ENCODE measurements at regions not wholly inside any gene's neighbourhood (a gene's known extent, or its start where the extent isn't known, plus 50 kb on each side); places are given as distances from the start of the nearest gene placed in this dataset.
"Not testable (repeated sequence)": the region's sequence is repeated elsewhere in the genome, so short reads cannot be mapped to it uniquely, and the experiment has no call there.

DNA sequence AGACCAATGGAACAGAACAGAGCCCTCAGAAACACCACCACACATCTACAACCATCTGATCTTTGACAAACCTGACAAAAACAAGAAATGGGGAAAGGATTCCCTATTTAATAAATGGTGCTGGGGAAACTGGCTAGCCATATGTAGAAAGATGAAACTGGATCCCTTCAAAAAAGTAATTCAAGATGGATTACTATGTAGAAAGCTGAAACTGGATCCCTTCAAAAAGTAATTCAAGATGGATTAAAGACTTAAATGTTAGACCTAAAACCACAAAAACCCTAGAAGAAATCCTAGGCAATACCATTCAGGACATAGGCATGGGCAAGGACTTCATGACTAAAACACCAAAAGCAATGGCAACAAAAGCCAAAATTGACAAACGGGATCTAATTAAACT, 221.6 kb upstream of the EDNRA start:
- not testable (repeated sequence) for H3K18ac ChIP-seq (ENCODE audit: low read length); H3K4me3 ChIP-seq (ENCODE audit: low read length); H3K56ac ChIP-seq (ENCODE audit: low read length); H3K27me3 ChIP-seq (ENCODE audit: insufficient read depth, low read length, poor library complexity); H2BK15ac ChIP-seq (replicated peaks; ENCODE audit: low read depth); DNase-seq; H3K4ac ChIP-seq (ENCODE audit: low read depth, low read length); H4K5ac ChIP-seq (ENCODE audit: low read length); H3K9ac ChIP-seq (ENCODE audit: low read length); H2BK120ac ChIP-seq (ENCODE audit: low read depth, low read length); H3K79me2 ChIP-seq (ENCODE audit: control insufficient read depth, insufficient read depth, low read length); H3K79me1 ChIP-seq (ENCODE audit: low read length); H3K23ac ChIP-seq (ENCODE audit: low read length); H2BK5ac ChIP-seq (ENCODE audit: low read length); H3K4me2 ChIP-seq (ENCODE audit: low read length); H2AK5ac ChIP-seq (ENCODE audit: low read length); H3K4me1 ChIP-seq (ENCODE audit: control insufficient read depth, low read depth, low read length); H3K27ac ChIP-seq (ENCODE audit: low read depth, low read length); H4K8ac ChIP-seq (ENCODE audit: low read depth, low read length); H3K36me3 ChIP-seq (ENCODE audit: control insufficient read depth, insufficient read depth, low read length)
- no CpG with 5 or more reads among the region's 1 CpG for WGBS (ENCODE audit: extremely low coverage, insufficient coverage, low lambda C conversion rate)

DNA sequence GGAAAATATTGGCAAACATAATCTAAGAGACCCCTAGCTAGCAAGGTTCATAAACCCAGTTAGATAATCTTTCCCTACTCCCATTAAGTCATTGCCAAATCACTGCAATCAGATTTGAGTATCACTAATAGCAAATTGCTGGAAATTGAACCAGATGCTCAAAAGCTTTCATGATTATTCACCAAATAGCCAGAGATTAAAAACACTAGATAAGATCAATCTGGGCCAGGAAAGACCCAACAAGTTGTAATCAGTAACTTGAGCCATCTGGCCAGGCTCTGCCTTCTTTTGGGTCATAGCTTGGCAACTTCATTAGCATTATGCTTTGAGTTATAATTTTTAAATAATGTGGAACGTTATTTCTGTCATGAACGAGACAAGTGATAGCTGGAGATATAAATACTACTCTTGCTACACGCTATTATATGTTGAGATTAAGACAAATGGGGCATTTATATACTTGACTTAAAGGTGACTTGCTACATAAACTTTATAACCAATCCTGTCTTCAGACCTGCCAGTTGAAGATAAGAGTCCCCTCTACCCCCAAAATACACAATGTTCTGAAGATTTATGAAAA, 196.6 kb upstream of the EDNRA start:
- Histone ChIP-seq H3K23ac (ENCODE audit: low read length) (no peak overlapping the region), H2BK15ac (replicated peaks; ENCODE audit: low read depth) (no peak overlapping the region), H3K18ac (ENCODE audit: low read length) (no peak overlapping the region), H3K4me3 (ENCODE audit: low read length) (no peak overlapping the region), H3K27me3 (ENCODE audit: insufficient read depth, low read length, poor library complexity) (no peaks in the 10 kb centered on the region), H2BK120ac (ENCODE audit: low read depth, low read length) (no peak overlapping the region), H4K8ac (ENCODE audit: low read depth, low read length) (no peak overlapping the region), H3K79me2 (ENCODE audit: control insufficient read depth, insufficient read depth, low read length) (no peaks in the 10 kb centered on the region), H4K5ac (ENCODE audit: low read length) (no peak overlapping the region), H2BK5ac (ENCODE audit: low read length) (no peak overlapping the region), H2AK5ac (ENCODE audit: low read length) (no peak overlapping the region), H3K36me3 (ENCODE audit: control insufficient read depth, insufficient read depth, low read length) (no peaks in the 10 kb centered on the region), H3K79me1 (ENCODE audit: low read length) (no peaks in the 10 kb centered on the region), H3K4me1 (ENCODE audit: control insufficient read depth, low read depth, low read length) (no peaks in the 10 kb centered on the region), H3K4me2 (ENCODE audit: low read length) (no peak overlapping the region), H3K4ac (ENCODE audit: low read depth, low read length) (no peak overlapping the region), H3K9ac (ENCODE audit: low read length) (no peak overlapping the region), H3K56ac (ENCODE audit: low read length) (no peak overlapping the region), H3K27ac (ENCODE audit: low read depth, low read length) (no peak overlapping the region)
- no CpG with 5 or more reads among the region's 3 CpGs for WGBS (ENCODE audit: extremely low coverage, insufficient coverage, low lambda C conversion rate)
- DNase-seq, result peak; percentile 23

DNA sequence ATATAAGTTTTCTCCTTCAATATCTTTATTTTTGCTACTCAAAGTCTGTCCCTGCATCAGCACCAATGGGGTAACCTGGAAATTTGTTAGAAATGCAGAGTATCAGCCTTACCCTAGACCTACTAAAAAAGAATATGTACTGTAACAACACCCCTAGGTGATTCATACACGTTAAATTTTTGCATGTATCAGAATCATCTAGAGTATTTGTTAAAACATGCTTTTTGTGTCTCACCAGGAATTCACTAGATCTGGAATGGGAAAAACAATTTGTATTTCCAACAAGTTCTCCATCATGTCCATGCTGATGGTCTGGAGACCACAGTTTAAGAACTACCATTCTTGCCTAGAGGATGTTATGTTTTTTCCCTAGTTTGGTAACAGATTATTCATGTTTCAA, 196.0 kb upstream of the EDNRA start:
- Histone ChIP-seq H3K18ac (ENCODE audit: low read length) (no peak overlapping the region), H3K4me3 (ENCODE audit: low read length) (no peak overlapping the region), H3K9ac (ENCODE audit: low read length) (no peak overlapping the region), H3K23ac (ENCODE audit: low read length) (no peak overlapping the region), H4K5ac (ENCODE audit: low read length) (no peak overlapping the region), H2BK15ac (replicated peaks; ENCODE audit: low read depth) (no peak overlapping the region), H2BK120ac (ENCODE audit: low read depth, low read length) (no peak overlapping the region), H3K4me1 (ENCODE audit: control insufficient read depth, low read depth, low read length) (no peaks in the 10 kb centered on the region), H4K8ac (ENCODE audit: low read depth, low read length) (no peak overlapping the region), H3K56ac (ENCODE audit: low read length) (no peak overlapping the region), H3K4me2 (ENCODE audit: low read length) (no peak overlapping the region), H2BK5ac (ENCODE audit: low read length) (no peak overlapping the region), H3K27me3 (ENCODE audit: insufficient read depth, low read length, poor library complexity) (no peaks in the 10 kb centered on the region), H3K79me1 (ENCODE audit: low read length) (no peaks in the 10 kb centered on the region), H3K36me3 (ENCODE audit: control insufficient read depth, insufficient read depth, low read length) (no peaks in the 10 kb centered on the region), H3K79me2 (ENCODE audit: control insufficient read depth, insufficient read depth, low read length) (no peaks in the 10 kb centered on the region), H2AK5ac (ENCODE audit: low read length) (no peak overlapping the region), H3K4ac (ENCODE audit: low read depth, low read length) (no peak overlapping the region), H3K27ac (ENCODE audit: low read depth, low read length) (no peak overlapping the region)
- no CpG with 5 or more reads among the region's 1 CpG for WGBS (ENCODE audit: extremely low coverage, insufficient coverage, low lambda C conversion rate)
- no peak for DNase-seq

DNA sequence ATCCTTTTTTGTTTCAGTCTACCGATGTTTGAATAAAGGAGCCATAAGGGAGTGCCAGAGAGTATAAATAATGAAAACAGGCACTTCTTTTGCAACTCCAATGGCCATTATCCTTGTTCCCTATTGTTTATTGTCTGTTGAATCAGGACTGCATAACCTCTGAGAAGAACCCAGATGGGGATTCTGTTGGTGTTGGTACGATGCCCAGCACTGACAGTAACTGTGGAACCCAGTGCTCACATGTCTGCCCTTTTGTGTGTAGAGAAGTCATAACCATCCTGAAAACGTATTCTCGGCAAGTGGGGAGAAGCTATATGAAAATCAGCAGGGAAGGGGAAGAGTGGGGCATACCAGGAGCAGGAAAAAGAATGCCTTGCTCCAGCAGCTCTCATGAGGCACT, 195.1 kb upstream of the EDNRA start:
- Histone ChIP-seq H3K18ac (ENCODE audit: low read length) (no peak overlapping the region), H3K4me1 (ENCODE audit: control insufficient read depth, low read depth, low read length) (no peaks in the 10 kb centered on the region)
- no CpG with 5 or more reads among the region's 4 CpGs for WGBS (ENCODE audit: extremely low coverage, insufficient coverage, low lambda C conversion rate)

DNA sequence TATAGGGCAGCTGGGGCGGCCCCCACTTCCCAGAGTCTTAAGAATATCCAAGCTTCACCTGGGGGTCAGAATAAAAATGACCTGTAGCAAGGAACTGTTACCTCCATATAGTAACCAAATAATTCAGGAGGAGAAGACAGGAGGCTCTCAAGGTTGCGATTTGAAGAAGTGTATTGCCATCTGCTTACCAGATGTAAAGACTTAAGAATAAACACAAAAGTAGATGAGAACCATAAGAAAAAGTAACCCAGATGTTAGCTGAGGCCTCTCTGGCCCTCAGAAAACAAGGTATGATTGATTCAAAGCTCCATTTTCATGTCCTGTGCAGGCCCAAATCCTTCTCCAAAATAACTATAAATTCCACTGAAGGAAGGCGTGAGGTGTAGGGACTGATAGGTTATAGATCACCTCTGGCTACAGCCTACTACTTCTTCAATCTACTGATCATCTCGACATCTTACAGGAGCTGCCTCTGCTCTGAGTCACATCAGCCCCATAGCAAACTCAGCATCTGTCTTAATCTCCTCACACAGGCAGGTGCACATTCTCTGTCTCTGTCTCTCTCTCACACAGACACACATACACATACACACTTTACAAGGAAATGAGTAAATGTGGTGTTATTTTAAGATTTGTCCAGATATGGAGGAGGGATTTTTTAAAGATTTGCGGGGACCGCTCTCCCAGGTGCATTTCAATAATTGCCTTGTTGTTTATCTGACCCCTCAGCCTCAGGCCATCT, 193.9 kb upstream of the EDNRA start:
- Histone ChIP-seq H2BK5ac (ENCODE audit: low read length) (no peak overlapping the region), H3K56ac (ENCODE audit: low read length) (no peak overlapping the region), H4K8ac (ENCODE audit: low read depth, low read length) (no peak overlapping the region), H3K4ac (ENCODE audit: low read depth, low read length) (no peak overlapping the region), H3K27ac (ENCODE audit: low read depth, low read length) (no peak overlapping the region), H2BK120ac (ENCODE audit: low read depth, low read length) (no peak overlapping the region), H3K36me3 (ENCODE audit: control insufficient read depth, insufficient read depth, low read length) (no peaks in the 10 kb centered on the region), H3K27me3 (ENCODE audit: insufficient read depth, low read length, poor library complexity) (no peaks in the 10 kb centered on the region), H3K79me2 (ENCODE audit: control insufficient read depth, insufficient read depth, low read length) (no peaks in the 10 kb centered on the region), H2AK5ac (ENCODE audit: low read length) (no peak overlapping the region), H3K79me1 (ENCODE audit: low read length) (no peaks in the 10 kb centered on the region), H4K5ac (ENCODE audit: low read length) (no peak overlapping the region), H3K18ac (ENCODE audit: low read length) (no peak overlapping the region), H3K9ac (ENCODE audit: low read length) (no peak overlapping the region), H3K4me2 (ENCODE audit: low read length) (no peak overlapping the region), H2BK15ac (replicated peaks; ENCODE audit: low read depth) (no peak overlapping the region), H3K4me3 (ENCODE audit: low read length) (no peak overlapping the region), H3K23ac (ENCODE audit: low read length) (no peak overlapping the region), H3K4me1 (ENCODE audit: control insufficient read depth, low read depth, low read length) (no peaks in the 10 kb centered on the region)
- WGBS (ENCODE audit: extremely low coverage, insufficient coverage, low lambda C conversion rate), result no CpG with 5 or more reads among the region's 6 CpGs
- DNase-seq, result no peak

More for the DNA sequence above, 195.1 kb upstream of the EDNRA start:
- no peak overlapping the region for H2BK120ac ChIP-seq (ENCODE audit: low read depth, low read length)
- H4K5ac ChIP-seq (ENCODE audit: low read length), result no peak overlapping the region
- no peak overlapping the region for H2BK5ac ChIP-seq (ENCODE audit: low read length)
- no peaks in the 10 kb centered on the region for H3K27me3 ChIP-seq (ENCODE audit: insufficient read depth, low read length, poor library complexity)
- no peaks in the 10 kb centered on the region for H3K79me2 ChIP-seq (ENCODE audit: control insufficient read depth, insufficient read depth, low read length)
- H3K9ac ChIP-seq (ENCODE audit: low read length), result no peak overlapping the region
- no peak overlapping the region for H4K8ac ChIP-seq (ENCODE audit: low read depth, low read length)
- no peak overlapping the region for H3K4ac ChIP-seq (ENCODE audit: low read depth, low read length)
- H3K36me3 ChIP-seq (ENCODE audit: control insufficient read depth, insufficient read depth, low read length), result no peaks in the 10 kb centered on the region
- no peak overlapping the region for H3K27ac ChIP-seq (ENCODE audit: low read depth, low read length)
- no peaks in the 10 kb centered on the region for H3K79me1 ChIP-seq (ENCODE audit: low read length)
- no peak overlapping the region for H3K23ac ChIP-seq (ENCODE audit: low read length)
- no peak for DNase-seq
- H3K4me3 ChIP-seq (ENCODE audit: low read length), result no peak overlapping the region
- H2AK5ac ChIP-seq (ENCODE audit: low read length), result no peak overlapping the region
- no peak overlapping the region for H3K56ac ChIP-seq (ENCODE audit: low read length)
- no peak overlapping the region for H3K4me2 ChIP-seq (ENCODE audit: low read length)
- no peak overlapping the region for H2BK15ac ChIP-seq (replicated peaks; ENCODE audit: low read depth)

DNA sequence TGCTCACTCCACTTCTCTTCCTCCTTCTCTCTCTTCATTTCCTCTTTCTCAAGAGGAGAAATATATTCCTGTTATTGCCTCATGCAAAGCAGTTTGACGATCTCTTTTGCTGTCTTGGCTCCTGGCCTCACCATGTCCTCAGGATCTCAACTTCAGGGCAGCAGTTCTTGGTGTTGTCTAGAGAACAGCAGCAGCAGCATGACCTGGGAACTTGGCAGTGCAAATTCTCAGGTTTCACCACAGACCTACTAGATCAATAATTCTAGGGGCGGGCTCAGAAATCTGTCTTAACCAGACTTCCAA, 193.4 kb upstream of the EDNRA start:
- WGBS (ENCODE audit: extremely low coverage, insufficient coverage, low lambda C conversion rate), result no CpG with 5 or more reads among the region's 2 CpGs
- no peak for DNase-seq
- Histone ChIP-seq H3K4ac (ENCODE audit: low read depth, low read length) (no peak overlapping the region), H4K5ac (ENCODE audit: low read length) (no peak overlapping the region), H2BK5ac (ENCODE audit: low read length) (no peak overlapping the region), H3K27me3 (ENCODE audit: insufficient read depth, low read length, poor library complexity) (no peaks in the 10 kb centered on the region), H2BK15ac (replicated peaks; ENCODE audit: low read depth) (no peak overlapping the region), H3K79me2 (ENCODE audit: control insufficient read depth, insufficient read depth, low read length) (no peaks in the 10 kb centered on the region), H3K18ac (ENCODE audit: low read length) (no peak overlapping the region), H2AK5ac (ENCODE audit: low read length) (no peak overlapping the region), H2BK120ac (ENCODE audit: low read depth, low read length) (no peak overlapping the region), H3K4me1 (ENCODE audit: control insufficient read depth, low read depth, low read length) (no peaks in the 10 kb centered on the region), H3K79me1 (ENCODE audit: low read length) (no peaks in the 10 kb centered on the region), H3K23ac (ENCODE audit: low read length) (no peak overlapping the region), H3K4me2 (ENCODE audit: low read length) (no peak overlapping the region), H3K27ac (ENCODE audit: low read depth, low read length) (no peak overlapping the region), H3K36me3 (ENCODE audit: control insufficient read depth, insufficient read depth, low read length) (no peaks in the 10 kb centered on the region), H3K56ac (ENCODE audit: low read length) (no peak overlapping the region), H3K9ac (ENCODE audit: low read length) (no peak overlapping the region), H3K4me3 (ENCODE audit: low read length) (no peak overlapping the region), H4K8ac (ENCODE audit: low read depth, low read length) (no peak overlapping the region)
